GM20000 (cell line): ENCODE measurements at regions not wholly inside any gene's neighbourhood (a gene's known extent, or its start where the extent isn't known, plus 50 kb on each side); places are given as distances from the start of the nearest gene placed in this dataset.

Experiments used
- DNase-seq: peaks from one replicate; pipeline ENCODE4 v3.0.0; 2012; ENCODE audit warnings: low spot score
- TF ChIP-seq, protein P1 (sequence below): IDR thresholded peaks from 2 replicates; pipeline ENCODE4 v1.5.1; 2012; ENCODE audit warnings: mild to moderate bottlenecking, control low read depth; ENCODE audit errors: extremely low read depth, missing control alignments

DNA sequence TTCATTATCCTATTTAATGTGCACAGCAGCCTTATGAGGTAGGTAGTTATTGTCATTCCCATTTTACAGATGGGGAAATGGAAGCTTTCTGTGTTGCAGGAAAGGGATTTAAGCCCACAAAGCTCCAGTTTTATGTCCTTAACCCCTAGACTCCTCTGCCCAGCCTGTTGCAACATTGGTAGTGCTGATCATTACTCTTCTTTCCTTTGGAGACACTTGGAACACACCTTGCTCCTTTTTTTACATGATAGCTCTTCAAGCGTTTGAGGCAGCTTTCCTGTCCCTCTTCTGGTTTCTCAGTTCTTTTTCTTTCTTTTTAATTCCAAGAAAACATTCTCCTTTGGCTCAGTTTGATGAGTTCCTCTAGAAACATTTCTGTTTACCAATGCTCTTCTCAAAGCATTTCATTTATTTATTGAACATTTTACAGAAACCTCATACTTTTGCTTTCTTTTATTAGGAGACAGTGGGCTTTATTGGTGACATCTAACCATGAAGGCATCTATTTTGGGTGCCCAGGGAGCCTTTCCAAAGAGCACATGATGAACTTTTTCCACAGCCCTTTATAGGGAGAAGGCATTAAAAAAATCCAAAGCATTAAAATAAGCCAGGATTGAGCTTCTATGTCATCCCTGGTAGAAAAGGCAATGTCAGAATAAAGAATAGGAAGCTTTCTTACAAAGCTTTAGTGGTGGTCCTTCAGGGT, 218.0 kb downstream of the TMEM38B start:
- no peak for DNase-seq
- TF ChIP-seq, protein P1, sequence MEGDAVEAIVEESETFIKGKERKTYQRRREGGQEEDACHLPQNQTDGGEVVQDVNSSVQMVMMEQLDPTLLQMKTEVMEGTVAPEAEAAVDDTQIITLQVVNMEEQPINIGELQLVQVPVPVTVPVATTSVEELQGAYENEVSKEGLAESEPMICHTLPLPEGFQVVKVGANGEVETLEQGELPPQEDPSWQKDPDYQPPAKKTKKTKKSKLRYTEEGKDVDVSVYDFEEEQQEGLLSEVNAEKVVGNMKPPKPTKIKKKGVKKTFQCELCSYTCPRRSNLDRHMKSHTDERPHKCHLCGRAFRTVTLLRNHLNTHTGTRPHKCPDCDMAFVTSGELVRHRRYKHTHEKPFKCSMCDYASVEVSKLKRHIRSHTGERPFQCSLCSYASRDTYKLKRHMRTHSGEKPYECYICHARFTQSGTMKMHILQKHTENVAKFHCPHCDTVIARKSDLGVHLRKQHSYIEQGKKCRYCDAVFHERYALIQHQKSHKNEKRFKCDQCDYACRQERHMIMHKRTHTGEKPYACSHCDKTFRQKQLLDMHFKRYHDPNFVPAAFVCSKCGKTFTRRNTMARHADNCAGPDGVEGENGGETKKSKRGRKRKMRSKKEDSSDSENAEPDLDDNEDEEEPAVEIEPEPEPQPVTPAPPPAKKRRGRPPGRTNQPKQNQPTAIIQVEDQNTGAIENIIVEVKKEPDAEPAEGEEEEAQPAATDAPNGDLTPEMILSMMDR, result no peak

- TF ChIP-seq, protein P1, result no peak
- no peak for DNase-seq
These were observed 218.6 kb downstream of the TMEM38B start for GRCh38 chr9:105912863-105913516.

GRCh38 chr9:105921057-105921726, 226.9 kb downstream of the TMEM38B start:
- DNase-seq, result no peak
- TF ChIP-seq, protein P1, result no peak

DNA sequence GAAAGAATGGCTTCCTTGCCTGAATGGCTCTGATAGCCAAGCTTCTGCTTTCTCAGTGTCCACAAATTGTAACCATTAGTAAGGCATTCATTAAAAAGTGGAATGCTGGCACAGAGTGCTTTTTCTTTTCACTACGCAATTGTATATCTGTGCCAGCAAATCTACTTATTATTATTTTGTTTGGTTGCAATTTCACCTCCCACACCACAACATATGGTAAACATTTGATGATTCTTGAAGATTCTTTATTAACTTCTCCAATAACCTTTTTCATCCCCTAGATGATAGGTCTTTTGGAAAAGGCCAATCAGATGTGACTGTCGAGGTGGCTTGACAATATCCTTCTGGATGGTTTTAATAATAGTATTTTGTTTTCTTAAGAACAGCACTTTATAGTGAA, 234.1 kb downstream of the TMEM38B start:
- no peak for DNase-seq
- TF ChIP-seq, protein P1, result no peak

DNA sequence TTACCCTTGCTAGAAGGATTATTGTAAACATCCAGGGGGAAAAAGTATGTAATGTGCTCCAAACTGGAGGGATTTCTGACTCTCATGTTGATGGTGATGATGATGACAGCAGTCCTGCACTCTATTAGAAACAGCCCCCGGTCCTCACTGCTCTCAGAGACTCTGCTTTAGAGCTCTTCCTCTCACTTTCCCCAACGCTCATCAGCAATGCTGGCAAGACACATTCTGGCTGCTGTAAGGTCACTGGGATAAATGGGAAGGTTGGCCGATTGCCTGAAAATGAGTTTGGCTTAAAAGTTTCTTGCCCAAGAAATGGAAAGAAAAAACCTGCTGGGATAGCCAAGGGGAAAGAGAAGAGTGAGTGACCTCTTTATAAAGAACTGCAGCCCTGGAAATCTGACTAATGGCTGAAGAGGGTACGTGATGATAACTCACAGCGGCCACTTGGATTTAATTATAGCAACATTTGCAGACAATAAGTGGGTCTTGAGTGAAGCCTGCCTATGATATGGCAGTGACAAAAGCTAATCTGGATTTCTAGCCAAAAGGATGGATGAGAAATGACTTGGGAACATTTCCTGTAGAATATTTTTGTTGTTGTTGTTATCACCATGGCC, 235.8 kb downstream of the TMEM38B start:
- TF ChIP-seq, protein P1, result no peak
- no peak for DNase-seq

- TF ChIP-seq, protein P1, result no peak
- DNase-seq, result no peak
These were observed 237.9 kb downstream of the TMEM38B start for GRCh38 chr9:105932276-105932675.

GRCh38 chr9:105950448-105950847, 256.1 kb downstream of the TMEM38B start:
- no peak for DNase-seq

More at GRCh38 chr9:105950448-105950847, 256.1 kb downstream of the TMEM38B start:
- TF ChIP-seq, protein P1, result no peak
